SIG-M5 (cell line): ENCODE measurements at regions not wholly inside any gene's neighbourhood (a gene's known extent, or its start where the extent isn't known, plus 50 kb on each side); places are given as distances from the start of the nearest gene placed in this dataset.
"Not testable (repeated sequence)": the region's sequence is repeated elsewhere in the genome, so short reads cannot be mapped to it uniquely, and the experiment has no call there.

Experiments
- DNase-seq: peaks from one replicate; lab custom pipeline; 2025; lab: John Stamatoyannopoulos, UW

- DNase-seq = no peak
Measured at GRCh38 chr13:21913010-21913409, 242.1 kb downstream of the FGF9 start.

GRCh38 chr13:21917086-21918015 lies 246.5 kb downstream of the FGF9 start:
- no peak for DNase-seq

- not testable (repeated sequence) for DNase-seq
Measured at GRCh38 chr13:21920802-21921201, 249.9 kb downstream of the FGF9 start.

GRCh38 chr13:21924958-21925357 lies 254.1 kb downstream of the FGF9 start:
- no peak for DNase-seq

GRCh38 chr13:21925720-21926119 lies 254.8 kb downstream of the FGF9 start:
- DNase-seq = no peak

- no peak for DNase-seq
Measured at GRCh38 chr13:21929400-21929799, 258.5 kb downstream of the FGF9 start.

GRCh38 chr13:21930536-21930935 lies 259.7 kb downstream of the FGF9 start:
- DNase-seq = no peak

- DNase-seq = no peak
Measured at GRCh38 chr13:21932578-21932977, 261.7 kb downstream of the FGF9 start.

- no peak for DNase-seq
Measured at GRCh38 chr13:21932996-21933395, 262.1 kb downstream of the FGF9 start.

- DNase-seq = no peak
Measured at GRCh38 chr13:21934284-21934683, 263.4 kb downstream of the FGF9 start.

- DNase-seq = no peak
Measured at GRCh38 chr13:21936674-21937073, 265.8 kb downstream of the FGF9 start.

- DNase-seq = no peak
Measured at GRCh38 chr13:21938168-21938567, 267.3 kb downstream of the FGF9 start.

GRCh38 chr13:21938636-21939035 lies 267.8 kb downstream of the FGF9 start:
- no peak for DNase-seq

GRCh38 chr13:21942061-21942460 lies 271.2 kb downstream of the FGF9 start:
- DNase-seq = no peak

GRCh38 chr13:21944610-21945009 lies 273.7 kb downstream of the FGF9 start:
- no peak for DNase-seq

GRCh38 chr13:21945195-21945594 lies 274.3 kb downstream of the FGF9 start:
- no peak for DNase-seq

GRCh38 chr13:21946964-21947363 lies 276.1 kb downstream of the FGF9 start:
- DNase-seq = no peak

GRCh38 chr13:21948769-21949474 lies 278.0 kb downstream of the FGF9 start:
- DNase-seq = no peak

- no peak for DNase-seq
Measured at GRCh38 chr13:21949818-21950429, 279.1 kb downstream of the FGF9 start.

- DNase-seq = no peak
Measured at GRCh38 chr13:21956666-21957065, 285.8 kb downstream of the FGF9 start.

- no peak for DNase-seq
Measured at GRCh38 chr13:21957833-21958232, 287.0 kb downstream of the FGF9 start.

GRCh38 chr13:21960108-21960507 lies 289.2 kb downstream of the FGF9 start:
- DNase-seq = no peak

- no peak for DNase-seq
Measured at GRCh38 chr13:21964686-21965085, 293.8 kb downstream of the FGF9 start.
